Nephron (organoid): ENCODE measurements at regions not wholly inside any gene's neighbourhood (a gene's known extent, or its start where the extent isn't known, plus 50 kb on each side); places are given as distances from the start of the nearest gene placed in this dataset.
A peak's percentile ranks its signal among the peaks of the same experiment; 100 is the strongest.

Source experiments
- H3K27ac Mint-ChIP-seq, 3 experiments: 2 replicates each; pipeline ENCODE4 v1.8.0; 2020; ENCODE audit warnings: mixed read lengths in 3 of 3, mild to moderate bottlenecking in 2 of 3, moderate library complexity in 1 of 3
- H3K27me3 Mint-ChIP-seq: 2 replicates; pipeline ENCODE4 v1.8.0; 2021; ENCODE audit warnings: low read depth, mild to moderate bottlenecking, moderate library complexity, mixed read lengths
- H3K36me3 Mint-ChIP-seq: 2 replicates; pipeline ENCODE4 v1.8.0; 2020; ENCODE audit warnings: low read depth, mixed read lengths
- H3K4me1 Mint-ChIP-seq: 2 replicates; pipeline ENCODE4 v1.8.0; 2020; ENCODE audit warnings: mixed read lengths
- H3K4me3 Mint-ChIP-seq, 3 experiments: 2 replicates each; pipeline ENCODE4 v1.8.0; 2020; ENCODE audit warnings: mild to moderate bottlenecking in 3 of 3, mixed read lengths in 3 of 3, moderate library complexity in 2 of 3
- H3K9me3 Mint-ChIP-seq: 2 replicates; pipeline ENCODE4 v1.8.0; 2020; ENCODE audit warnings: mixed read lengths
- TF ChIP-seq, protein P1 (sequence below), 3 experiments: fragments of 200-600 bp; sonication (generic); IDR thresholded peaks; one replicate each; pipeline ENCODE4 v1.5.0; 2021; ENCODE audit warnings: antibody characterized with exemption in 3 of 3; ENCODE audit not compliant: unreplicated experiment in 3 of 3

DNA sequence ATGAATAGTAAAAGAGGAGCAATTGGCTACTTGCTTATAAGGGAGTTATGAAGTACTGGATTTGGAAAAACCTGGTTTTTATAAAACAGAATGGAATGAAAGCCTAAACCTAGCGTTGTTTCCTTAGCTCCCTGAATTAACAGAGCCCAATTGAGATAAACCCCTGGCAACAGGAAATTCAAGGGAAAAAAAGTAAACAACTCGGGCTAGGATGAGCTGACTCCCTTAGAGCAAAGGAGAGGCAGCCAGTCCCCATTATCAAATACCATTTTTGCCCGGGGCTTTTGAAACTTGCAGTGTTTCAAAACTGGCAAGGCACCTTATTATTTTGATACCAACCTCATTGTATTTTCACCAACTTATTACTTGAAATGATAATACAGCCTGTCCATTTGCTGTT, 587.5 kb downstream of the CD109 start:
- Mint-ChIP-seq H3K9me3 (no peaks in the 10 kb centered on the region), H3K4me3 (no peak overlapping the region), H3K27me3 (no peaks in the 10 kb centered on the region), H3K4me1 (peaks cover 9% of the 10 kb centered on the region), H3K27ac (no peak overlapping the region), H3K36me3 (no peaks in the 10 kb centered on the region)
- TF ChIP-seq, protein P1, sequence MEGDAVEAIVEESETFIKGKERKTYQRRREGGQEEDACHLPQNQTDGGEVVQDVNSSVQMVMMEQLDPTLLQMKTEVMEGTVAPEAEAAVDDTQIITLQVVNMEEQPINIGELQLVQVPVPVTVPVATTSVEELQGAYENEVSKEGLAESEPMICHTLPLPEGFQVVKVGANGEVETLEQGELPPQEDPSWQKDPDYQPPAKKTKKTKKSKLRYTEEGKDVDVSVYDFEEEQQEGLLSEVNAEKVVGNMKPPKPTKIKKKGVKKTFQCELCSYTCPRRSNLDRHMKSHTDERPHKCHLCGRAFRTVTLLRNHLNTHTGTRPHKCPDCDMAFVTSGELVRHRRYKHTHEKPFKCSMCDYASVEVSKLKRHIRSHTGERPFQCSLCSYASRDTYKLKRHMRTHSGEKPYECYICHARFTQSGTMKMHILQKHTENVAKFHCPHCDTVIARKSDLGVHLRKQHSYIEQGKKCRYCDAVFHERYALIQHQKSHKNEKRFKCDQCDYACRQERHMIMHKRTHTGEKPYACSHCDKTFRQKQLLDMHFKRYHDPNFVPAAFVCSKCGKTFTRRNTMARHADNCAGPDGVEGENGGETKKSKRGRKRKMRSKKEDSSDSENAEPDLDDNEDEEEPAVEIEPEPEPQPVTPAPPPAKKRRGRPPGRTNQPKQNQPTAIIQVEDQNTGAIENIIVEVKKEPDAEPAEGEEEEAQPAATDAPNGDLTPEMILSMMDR (IDR thresholded peaks at IDR 0.05; ENCODE audit: unreplicated experiment in 3 of 3): no peak

DNA sequence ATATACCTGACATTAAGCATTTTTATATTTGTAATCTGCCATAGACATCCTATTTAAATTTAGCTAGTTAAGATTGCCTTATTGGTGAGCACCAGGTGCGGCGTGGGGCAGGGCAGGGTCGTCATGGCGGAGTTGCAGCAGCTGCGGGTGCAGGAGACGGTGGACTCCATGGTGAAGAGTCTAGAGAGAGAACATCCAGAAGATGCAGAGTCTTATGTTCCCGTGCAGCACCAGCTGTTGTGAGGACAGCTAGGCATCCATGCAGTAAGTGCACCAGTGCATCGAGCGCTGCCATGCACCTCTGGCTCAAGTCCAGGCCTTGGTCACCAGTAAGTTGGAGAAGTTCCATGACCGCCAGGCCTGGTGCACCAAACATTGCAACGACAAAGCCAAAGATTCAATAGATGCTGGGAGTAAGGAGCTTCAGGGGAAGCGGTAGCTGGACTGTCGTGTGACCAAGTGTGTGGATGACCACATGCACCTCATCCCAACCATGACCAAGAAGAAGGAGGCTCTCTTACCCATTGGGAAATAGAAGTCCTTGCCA, 586.2 kb downstream of the CD109 start:
- no peaks in the 10 kb centered on the region for H3K36me3 Mint-ChIP-seq
- H3K4me3 Mint-ChIP-seq: no peak overlapping the region
- H3K9me3 Mint-ChIP-seq: no peaks in the 10 kb centered on the region
- H3K27ac Mint-ChIP-seq: no peak overlapping the region
- H3K27me3 Mint-ChIP-seq: no peaks in the 10 kb centered on the region
- TF ChIP-seq, protein P1 (IDR thresholded peaks at IDR 0.05; ENCODE audit: unreplicated experiment in 3 of 3): no peak
- H3K4me1 Mint-ChIP-seq: peaks cover 15% of the 10 kb centered on the region

DNA sequence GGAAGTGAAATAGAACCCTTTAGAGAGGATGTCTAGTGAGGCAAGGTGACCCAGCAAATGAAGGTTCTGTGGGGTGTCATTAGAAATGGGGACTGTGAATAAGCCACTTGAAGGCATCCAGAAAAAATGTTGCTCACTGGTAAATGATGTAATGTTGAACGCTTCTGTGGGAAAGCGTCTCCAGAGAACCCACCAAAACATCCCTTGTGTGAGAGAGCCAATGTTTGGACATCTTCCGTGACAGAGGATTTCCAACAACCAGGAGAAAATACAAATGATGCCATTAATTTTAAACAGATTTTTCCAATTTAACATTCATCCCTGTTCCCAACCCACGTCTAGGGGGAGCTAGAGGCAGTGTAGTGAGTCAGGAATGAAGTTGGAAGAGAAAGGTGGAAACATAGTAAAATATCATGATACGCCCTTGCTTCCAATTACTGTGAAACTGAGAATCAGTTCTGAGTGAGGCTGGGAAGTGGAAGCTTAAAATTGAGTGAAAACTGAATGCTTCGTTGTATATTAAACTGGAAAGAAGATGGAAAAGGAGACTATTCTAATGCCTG, 584.2 kb downstream of the CD109 start:
- Mint-ChIP-seq H3K4me1 (peaks cover 16% of the 10 kb centered on the region), H3K4me3 (no peak overlapping the region), H3K27me3 (no peaks in the 10 kb centered on the region), H3K9me3 (no peaks in the 10 kb centered on the region), H3K36me3 (no peaks in the 10 kb centered on the region), H3K27ac (peak overlapping the region in 1 of 3 experiments; percentile 66)
- TF ChIP-seq, protein P1 (IDR thresholded peaks at IDR 0.05; ENCODE audit: unreplicated experiment in 3 of 3): no peak

DNA sequence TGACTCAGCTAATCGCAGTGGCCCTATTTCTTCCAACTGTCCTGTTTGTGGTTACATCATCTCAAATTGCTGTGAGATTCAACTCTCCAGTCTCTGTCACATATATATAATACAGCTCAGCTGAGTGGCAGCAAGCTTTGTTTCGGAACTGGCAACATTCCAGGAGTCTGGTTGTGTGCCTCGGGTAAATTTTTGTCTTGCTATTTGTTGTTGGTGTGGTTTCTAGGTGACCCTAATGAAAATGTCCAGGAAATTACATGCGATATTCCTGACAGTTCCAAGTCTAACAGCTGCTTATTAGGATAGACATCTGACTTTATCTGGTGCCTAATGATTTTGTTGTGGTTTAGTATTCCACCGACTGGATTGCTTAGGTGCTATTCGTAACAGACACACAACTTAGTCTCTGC, 581.8 kb downstream of the CD109 start:
- no peak overlapping the region for H3K4me3 Mint-ChIP-seq
- no peaks in the 10 kb centered on the region for H3K27me3 Mint-ChIP-seq
- no peaks in the 10 kb centered on the region for H3K36me3 Mint-ChIP-seq
- TF ChIP-seq, protein P1 (IDR thresholded peaks at IDR 0.05; ENCODE audit: unreplicated experiment in 3 of 3): no peak
- H3K4me1 Mint-ChIP-seq: peaks cover 16% of the 10 kb centered on the region
- H3K9me3 Mint-ChIP-seq: no peaks in the 10 kb centered on the region
- peak overlapping the region in 2 of 3 experiments; percentile 11 to 27 for H3K27ac Mint-ChIP-seq

DNA sequence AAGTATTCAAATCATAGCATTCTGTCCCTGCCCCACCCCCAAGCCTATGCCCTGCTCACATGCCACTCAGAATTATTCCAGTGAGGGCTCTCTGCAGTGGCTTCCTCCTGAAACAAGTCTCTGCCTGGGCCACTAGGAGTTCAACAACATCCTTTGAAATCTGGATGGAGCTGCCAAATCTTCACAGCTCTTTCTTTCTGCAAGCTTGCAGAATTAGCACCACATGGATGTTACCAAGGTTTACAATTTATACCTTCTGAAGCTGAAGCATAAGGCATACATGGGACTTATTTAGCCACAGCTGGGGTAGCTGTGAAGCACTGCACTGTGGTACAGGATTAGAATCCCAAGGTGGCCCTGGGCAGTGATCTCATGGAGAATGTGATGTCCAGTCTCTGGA, 577.5 kb downstream of the CD109 start:
- TF ChIP-seq, protein P1 (IDR thresholded peaks at IDR 0.05; ENCODE audit: unreplicated experiment in 3 of 3): no peak
- Mint-ChIP-seq H3K36me3 (no peaks in the 10 kb centered on the region), H3K4me3 (no peak overlapping the region), H3K27ac (no peak overlapping the region), H3K4me1 (peaks cover 33% of the 10 kb centered on the region), H3K9me3 (no peaks in the 10 kb centered on the region), H3K27me3 (no peaks in the 10 kb centered on the region)

DNA sequence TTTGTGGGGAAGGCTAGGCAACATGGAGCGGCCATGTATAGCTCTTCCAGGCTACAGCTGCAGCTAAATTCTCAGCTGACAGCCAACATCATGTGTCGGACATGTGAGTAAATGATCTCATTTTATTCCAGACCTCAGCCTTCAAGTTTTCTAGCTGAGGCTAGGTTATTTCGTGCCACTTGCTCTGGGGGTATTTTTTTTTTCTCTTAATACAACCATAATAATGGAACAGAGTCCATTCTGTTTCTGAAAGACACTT, 573.5 kb downstream of the CD109 start:
- Mint-ChIP-seq H3K4me3 (no peak overlapping the region), H3K27ac (peak overlapping the region; percentile 20 to 77 (median 39)), H3K27me3 (no peaks in the 10 kb centered on the region), H3K36me3 (no peaks in the 10 kb centered on the region), H3K9me3 (no peaks in the 10 kb centered on the region), H3K4me1 (peaks cover 24% of the 10 kb centered on the region)
- TF ChIP-seq, protein P1 (IDR thresholded peaks at IDR 0.05; ENCODE audit: unreplicated experiment in 3 of 3): no peak
